ENCODE measurements at regions not wholly inside any gene's neighbourhood (a gene's known extent, or its start where the extent isn't known, plus 50 kb on each side); places are given as distances from the start of the nearest gene placed in this dataset.
"Not testable (repeated sequence)": the region's sequence is repeated elsewhere in the genome, so short reads cannot be mapped to it uniquely, and the experiment has no call there.

DNA sequence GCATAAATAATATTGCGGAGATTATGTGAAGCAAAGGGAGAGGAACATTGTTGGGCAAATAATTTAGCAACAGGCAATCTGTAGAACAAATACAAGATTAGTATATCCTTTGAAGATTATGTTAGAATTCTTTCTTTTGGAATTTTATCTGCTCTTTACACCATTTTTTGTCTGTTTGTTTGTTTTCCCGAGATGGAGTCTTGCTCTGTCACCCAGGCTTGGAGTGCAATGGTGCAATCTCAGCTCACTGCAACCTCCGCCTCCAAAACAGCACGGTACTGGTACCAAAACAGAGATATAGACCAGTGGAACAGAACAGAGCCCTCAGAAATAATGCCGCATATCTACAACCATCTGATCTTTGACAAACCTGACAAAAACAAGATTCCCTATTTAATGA lies 250.3 kb downstream of the FSIP2 start:
- not testable (repeated sequence) for DNase-seq (ENCODE audit: low read depth)

DNA sequence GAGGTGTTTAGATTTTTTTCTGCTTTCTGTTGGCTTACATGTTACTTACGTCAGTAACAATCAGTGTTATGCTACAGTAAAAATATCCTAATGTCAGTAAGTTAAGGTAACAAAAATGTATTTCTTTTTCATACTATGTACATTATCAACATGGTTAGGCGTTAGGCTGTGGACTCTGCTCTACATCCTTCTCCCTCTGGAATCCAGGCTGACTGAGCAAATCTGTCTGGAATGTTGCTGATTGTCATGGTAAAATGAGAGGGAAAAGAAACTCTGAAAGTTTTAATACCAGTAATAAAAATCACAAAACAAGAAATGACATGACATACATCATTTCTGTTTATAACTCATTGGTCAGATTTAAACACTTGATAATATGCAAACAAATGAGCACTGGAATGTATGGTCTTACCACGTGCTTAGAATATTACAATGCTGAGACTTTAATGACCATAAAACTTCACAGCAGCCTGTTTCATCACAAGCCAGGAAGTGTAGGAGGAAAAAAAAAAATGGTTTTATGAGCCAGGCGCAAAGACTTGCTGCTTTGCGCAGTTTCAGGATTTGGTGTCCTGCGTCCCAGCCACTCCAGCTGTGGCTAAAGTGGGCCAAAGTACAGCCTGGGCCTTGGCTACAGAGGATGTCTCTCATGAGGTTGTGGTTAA lies 252.4 kb downstream of the FSIP2 start:
- DNase-seq (ENCODE audit: low read depth), result no peak

DNA sequence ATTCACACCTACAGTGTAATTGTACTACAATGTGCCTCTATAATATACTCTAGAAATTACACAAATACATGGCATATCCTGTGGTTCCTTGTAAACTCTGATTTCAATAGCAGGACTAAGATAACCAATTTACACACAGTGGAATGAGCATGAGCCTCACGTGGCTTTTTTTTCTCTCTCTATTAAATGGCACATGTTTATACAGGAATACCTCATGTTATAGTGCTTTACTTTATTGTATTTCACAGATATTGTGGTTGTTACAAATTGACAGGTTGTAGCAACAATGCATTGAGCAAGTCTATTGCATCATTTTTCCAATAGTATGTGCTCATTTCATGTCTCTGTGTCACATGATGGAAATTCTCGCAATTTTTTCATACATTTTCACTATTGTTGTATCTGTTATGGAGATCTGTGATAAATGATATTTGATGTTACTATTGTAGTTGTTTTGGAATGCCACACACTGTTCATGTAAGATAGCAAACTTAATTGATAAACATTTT lies 260.0 kb downstream of the FSIP2 start:
- DNase-seq (ENCODE audit: low read depth), result no peak

DNA sequence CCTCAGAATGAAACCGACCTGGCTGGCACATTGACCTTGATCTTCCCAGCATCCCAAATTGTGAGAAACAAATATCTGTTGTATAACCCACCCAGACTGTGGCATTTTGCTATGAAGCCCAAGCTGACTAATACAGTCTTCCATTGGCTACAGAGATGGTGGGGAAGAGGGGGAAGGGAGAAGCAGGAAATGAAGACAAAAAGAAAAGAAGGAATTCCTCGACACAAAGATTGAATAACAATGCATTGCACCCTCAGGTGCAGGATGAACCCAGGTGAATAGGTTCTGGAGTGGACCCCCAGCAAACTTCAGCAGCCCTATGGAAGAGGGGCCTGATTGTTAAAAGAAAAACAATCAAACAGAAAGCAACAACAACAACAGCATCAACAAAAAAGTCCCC lies 270.7 kb downstream of the FSIP2 start:
- no peak for DNase-seq (ENCODE audit: low read depth)

DNA sequence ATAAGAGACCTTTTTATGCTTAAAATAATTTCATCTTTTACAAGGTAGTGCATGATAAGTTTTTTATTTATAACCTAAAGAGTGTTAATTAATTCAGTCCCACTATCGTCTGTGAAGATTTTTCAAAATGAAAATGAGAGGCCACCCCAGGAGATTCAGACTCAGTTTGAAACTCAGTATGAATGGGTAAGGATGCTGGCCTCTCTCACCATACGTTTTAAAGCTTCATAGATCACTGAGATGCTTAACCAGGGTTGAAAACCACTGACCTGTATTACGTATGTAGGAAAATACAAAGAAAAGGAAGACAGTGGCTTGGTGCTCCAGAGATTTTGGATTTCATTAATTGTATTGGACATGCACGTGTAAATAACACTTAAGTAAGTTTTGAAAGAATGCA lies 278.7 kb downstream of the FSIP2 start:
- no peak for DNase-seq (ENCODE audit: low read depth)

DNA sequence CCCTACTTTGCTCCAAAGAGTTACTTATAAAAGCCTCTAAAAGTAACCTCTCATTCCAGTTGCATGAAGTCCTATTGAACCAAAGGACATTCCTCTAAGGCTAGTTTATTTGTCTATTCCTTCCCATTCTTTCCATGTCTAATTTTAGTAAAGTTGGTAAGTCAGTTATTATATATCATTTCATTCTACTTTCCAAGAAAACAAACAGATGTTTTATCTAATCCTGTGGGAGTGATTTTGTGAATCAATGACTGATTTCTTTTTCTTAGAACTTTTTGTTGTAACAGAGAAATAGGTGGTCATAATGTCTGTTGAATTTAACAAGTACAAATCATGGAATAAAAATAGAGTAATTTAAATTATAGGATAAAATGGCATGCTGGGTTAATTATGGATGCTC lies 286.3 kb downstream of the FSIP2 start:
- DNase-seq (ENCODE audit: low read depth), result no peak

DNA sequence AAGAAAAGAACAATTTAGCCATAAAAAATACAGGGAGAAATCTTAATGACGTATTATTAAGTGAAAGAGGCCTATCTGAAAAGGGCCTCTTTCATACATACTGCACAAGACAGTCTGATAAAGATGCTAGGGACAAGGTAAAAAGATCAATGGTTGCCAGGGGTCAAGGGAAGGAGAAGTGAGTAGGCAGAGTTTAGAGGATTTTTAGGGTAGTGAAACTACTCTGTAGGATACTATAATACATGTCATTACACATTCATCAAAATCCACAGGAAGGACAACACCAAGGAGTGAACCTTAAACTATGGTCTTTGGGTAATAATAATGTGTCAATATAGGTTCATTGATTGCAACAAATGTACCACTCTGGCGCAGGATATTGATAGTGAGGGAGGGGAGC lies 289.3 kb downstream of the FSIP2 start:
- DNase-seq (ENCODE audit: low read depth), result no peak

DNA sequence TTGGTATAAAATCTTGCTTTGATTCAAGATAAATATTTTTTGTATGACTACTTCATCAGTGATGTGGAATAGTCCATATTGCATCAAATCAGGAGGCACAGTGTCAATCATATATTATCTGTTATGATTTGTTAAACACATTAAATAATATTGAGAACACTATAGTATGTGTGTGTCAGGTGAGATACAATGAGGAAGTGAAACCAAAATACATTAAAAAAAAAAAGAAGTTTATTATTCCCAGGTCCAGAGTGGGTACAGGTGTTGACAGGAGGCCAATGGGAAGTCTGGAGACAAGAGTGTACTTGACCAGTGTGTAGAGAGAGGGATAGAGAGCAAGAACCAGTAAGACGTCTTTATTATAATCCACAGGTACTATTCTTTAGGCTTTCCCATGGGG lies 292.6 kb downstream of the FSIP2 start:
- no peak for DNase-seq (ENCODE audit: low read depth)

DNA sequence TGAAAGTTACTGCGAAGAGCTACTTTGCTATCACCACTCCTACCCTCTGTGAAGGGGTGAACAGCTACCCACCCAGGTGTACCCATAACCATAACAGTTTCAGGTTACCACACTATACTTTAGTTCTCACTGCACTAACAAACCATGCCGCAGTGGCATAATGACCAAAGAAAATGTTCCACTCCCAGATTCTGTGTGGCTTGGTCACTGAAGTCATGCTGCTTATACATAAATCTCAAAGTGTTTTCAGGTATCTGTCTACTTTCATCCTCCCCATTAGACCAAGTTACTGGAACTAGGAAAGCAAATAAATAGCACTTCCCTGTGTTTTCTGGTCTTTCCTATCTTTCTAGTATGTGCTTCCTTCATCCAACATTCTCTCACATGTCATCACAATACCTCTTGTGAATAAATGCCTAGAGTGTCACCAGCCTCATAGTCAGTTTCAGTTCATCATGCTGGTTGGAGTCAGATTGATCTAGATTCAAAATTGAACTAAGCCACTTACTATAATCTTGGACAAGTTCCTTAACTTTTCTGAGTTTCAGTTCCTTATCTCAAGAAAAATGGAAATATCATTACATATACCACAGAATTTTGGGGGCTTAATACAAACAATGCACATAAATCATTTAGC lies 293.6 kb downstream of the FSIP2 start:
- no peak for DNase-seq (ENCODE audit: low read depth)

DNA sequence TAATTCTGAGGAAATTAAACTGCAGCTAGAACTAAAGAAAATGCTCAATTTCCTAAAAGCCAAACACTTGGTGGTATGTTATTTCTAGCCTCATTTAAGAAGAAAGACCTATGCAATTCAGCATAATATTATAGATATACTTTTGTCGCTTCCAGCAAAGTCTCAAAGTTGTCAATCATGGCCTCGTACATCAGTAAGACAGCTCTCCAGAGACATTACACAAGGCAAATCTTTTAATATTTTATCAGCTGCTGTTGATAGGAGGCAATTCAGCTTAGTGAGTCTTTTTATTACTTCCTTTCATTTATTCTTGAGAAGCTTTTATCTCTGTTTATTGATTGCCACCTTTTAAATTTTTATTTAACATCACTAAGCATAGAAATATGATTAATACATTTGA lies 294.3 kb downstream of the FSIP2 start:
- no peak for DNase-seq (ENCODE audit: low read depth)

DNA sequence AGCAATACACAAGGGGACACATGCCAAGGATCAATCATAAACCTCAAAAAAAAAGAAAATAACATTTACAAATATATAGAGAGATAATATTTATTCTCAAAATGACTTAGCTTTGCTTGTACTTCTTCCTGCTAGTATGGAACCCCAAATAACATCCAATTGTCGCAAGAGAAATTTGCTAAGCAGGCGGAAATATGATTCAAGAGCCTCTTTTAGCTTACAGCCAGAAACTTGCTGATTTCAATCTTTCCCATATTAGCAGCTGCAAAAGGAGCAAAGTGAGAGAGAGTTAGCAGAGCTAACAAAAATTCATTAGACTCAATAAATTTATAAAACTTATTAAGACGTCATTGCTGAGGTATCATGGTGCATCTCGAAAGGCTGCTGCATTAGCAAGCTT lies 294.9 kb downstream of the FSIP2 start:
- DNase-seq (ENCODE audit: low read depth), result no peak

DNA sequence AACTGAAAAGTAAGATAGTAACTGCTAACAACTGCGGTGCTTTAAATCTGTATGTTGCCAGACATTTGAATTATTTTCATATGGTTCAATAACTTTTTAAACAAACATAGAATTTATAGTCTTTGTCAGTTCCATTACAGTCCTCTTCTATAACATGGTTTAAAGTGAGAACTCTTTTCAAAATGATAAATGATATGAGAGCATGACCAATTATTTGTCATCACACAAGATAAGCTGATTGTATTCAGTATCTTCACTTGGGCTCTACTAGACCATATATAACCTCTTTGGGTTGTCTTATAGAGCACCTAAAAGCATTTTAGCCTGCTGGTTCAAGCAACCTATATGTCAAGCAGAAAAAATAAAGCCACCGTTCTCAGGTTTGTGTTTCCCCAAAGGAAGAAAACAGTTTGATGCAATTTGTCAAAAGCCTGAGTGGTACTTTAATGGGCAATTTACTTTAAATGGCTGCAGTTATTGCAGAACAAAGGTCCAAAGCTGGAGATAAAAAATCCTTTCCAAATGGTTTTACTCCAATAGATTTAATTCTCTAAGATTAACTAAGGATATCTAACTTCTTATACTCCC lies 298.4 kb downstream of the FSIP2 start:
- no peak for DNase-seq (ENCODE audit: low read depth)

DNA sequence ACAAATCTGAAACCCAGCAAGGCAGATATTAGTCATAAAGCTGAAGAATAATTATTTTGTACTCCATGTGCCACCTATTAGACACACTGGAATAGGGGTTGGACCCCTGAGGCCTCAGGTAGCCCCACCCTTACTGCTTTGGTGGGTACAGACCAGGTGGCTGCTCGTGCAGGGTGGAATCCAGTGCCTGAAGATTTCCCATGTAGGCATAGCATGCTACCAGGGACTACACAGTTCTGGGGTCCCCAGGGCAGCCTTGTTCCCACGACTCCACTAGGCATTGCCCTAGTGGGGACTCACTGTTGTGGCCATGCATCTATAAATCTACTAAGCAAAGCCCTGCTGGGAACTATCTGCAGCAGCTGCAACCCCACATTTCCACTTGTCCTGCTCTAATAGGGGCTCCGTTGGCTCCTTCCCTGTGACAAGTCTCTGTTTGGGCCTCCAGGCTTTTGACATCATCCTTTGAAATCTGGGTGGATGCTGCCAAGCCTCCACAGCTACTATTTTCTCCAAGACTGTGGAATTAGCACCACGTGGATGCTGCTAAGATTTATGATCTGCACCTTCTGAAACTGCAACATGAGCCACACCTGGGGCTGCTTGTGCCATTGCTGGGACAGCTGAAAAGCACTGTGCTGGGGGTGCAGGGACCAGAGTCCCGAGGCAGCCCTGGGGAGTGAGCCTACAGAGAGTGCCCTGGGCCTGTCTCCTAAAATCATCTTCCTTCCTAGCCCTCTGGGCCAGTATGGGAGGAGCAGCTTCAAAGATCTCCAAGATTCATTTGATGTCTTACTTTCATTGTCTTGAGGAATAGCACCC lies 303.8 kb downstream of the FSIP2 start:
- no peak for DNase-seq (ENCODE audit: low read depth)

DNA sequence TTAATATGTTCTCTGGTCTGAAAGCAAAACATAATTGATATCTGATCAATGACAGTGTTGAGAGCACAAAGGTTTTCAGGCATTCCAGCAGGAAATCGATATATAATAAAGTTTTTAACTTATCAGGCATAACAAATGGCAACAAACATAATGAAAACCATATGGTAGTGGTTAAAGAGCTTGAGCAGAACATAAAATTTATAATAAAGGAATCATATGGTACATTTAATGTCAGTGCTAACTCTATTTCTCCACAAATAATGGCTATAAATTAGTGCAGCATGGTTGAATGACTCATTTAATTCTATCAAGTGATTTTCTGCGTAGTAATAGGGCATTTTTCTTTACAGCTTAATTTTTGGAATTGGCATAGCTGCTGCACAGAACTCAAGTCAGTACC lies 306.2 kb downstream of the FSIP2 start:
- no peak for DNase-seq (ENCODE audit: low read depth)

DNA sequence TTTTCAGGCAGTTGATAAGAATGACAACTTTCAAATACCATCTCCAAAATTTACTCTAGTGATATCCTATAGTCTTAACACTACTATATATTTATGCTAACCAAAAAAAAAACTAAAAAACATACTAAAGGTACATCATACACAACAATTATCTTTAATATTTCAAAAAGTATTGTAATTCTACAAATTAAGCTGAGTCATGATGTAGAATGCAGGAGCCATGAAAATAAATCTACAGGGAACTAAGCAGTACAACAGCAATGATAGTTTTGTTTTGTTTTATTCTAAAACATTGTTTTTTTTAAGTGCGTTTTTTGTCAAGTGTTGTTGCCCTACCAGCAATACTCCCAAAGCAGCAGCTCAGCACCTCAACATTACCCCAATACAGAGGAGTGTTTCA lies 314.3 kb downstream of the FSIP2 start:
- DNase-seq (ENCODE audit: low read depth), result no peak

DNA sequence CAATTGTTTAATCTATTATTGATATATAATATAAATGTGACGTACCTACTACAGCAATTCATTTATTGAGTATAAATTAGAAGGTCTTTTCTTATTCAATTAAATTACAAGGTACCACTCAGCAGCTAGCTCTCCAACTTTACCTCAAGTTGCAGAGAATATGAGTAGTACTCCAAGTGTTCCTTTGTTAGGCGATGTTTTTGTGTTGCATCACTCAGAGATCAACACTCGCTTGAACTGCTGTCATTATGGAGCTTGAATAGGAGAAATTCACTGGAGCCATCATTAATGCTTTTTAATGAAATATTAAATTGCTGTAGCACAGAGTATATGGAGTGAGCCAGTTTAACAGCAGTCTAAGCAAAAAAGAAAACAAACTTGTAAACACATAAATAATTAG lies 320.0 kb downstream of the FSIP2 start:
- DNase-seq (ENCODE audit: low read depth), result no peak

DNA sequence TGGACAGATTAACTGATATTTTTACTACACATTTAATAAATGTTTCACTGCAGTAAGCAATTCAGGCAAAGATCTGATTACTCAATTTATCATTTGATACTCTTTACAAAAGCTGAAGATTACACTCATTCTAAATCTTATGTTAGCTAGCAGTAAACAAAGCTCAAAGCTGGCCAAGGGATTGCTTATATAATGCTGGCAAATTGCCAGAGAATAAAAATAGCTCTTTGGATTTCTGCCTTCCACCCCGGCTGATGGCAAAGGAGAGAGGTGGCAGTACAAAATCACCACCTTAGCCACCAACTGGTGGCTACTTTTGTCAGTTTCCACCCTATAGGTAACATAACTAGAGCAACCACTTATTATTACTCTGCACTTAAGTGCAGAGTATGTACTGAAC lies 320.5 kb downstream of the FSIP2 start:
- no peak for DNase-seq (ENCODE audit: low read depth)

DNA sequence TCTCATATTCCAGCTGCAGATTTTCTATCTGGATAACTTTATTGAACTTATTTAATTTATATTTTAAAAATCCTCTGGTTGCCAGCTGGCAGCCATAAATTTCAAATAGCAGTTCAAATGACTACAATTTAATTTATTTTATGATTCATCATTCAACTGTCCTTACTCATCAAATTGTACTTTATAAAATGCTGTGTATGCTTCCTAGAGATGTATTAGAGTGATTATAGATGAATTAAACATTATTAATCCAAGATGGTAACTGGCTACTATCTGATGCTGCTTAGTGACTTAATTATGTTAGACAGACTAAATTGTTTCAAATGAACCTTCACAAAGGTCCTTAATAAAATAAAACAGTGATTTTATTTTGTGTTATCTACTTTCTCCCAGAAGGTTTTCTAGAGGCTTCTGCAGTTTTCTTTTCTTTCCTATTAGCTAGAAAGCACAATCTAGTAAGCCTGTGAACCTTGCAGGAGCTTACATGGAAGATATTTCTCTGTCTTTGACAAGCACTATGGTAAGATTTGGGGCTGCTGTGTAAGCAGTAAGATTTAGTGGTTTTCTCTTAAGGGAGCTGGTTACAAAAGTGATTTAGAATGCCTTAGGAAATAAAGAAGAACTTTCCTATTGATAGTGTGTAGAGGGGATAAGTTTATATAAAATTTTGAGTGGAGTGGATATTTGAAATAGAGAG lies 322.3 kb downstream of the FSIP2 start:
- DNase-seq (ENCODE audit: low read depth), result no peak

DNA sequence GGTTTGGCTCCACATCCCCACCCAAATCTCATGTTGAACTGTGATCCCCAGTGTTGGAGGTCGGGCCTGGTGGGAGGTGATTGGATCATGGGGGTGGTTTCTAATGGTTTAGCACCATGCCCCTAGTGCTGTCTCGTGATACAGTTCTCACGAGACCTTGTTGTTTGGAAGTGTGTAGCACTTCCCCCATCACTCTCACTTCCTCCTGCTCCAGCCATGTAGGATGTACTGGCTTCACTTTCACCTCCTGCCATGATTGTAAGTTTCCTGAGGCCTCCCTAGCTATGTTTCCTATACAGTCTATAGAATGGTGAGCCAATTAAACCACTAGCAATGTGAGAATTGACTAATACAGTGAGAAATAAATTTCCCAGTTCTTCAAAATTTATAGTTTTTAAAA lies 325.9 kb downstream of the FSIP2 start:
- DNase-seq (ENCODE audit: low read depth), result no peak

DNA sequence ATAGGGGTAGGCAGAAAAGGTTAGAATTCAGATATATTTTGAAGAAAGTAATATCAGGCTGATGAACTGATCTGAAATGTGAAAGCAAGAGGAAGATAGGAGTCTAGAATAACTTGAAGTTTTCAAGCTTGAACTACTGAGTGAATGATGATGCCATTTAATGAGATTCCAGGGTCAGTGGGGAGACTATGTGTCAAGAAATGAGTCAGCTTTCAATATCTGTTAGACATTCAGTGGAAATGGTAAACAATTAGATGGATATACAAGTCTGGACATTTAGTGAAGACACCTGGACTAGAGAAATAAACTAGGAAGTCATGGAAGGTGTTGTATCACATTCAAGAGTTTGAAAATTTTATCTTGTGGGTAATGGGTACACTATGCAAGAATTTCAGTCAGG lies 326.9 kb downstream of the FSIP2 start:
- no peak for DNase-seq (ENCODE audit: low read depth)

DNA sequence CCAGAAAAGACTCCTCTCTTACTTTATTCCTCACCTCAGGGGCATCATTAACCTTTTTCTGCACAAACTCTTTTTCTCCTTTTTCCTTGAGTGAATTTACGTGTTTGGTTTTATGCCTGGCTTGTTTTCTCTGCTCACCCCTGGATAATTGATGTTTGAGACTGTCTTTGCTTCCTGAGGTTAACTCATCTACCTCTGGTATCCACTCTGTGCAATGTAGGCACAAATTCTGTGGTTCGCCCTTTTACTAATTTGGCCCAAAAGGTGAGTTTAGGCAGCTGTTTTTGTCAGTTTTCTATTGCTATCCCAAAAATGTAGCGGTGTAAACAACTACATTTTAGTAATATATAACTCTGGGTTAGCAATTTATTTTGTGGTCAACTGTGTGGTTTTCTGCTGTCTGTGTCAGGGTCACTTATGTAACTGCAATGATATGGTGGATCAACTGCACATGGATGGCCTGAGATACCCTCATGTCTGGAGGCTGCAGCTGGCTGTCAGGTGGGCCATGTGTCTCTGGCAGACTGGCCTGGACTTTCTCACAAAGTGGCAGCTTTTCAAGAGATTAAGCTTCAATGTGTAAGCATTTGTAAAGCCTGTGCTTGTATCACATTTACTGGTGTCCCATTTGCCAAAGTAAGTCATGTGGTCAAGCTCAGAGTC lies 329.7 kb downstream of the FSIP2 start:
- DNase-seq (ENCODE audit: low read depth), result no peak

DNA sequence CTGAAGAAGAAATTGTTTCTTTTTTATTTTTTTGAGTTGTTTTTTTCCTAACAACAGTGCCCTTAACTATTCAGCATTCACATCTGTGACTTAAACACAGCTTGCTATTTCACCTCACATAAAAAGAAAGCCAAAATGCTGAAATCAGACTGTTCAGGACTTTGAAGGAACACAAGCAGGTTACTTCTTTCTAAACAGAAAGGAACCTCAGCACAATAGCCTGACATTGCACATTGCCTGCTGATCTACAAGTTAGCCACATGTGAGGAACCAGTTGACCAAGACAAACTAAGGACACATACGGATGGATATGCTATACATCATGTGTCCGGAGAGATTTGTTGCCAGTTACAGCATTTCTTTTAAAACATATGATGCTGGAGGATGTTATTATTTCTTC lies 331.1 kb downstream of the FSIP2 start:
- DNase-seq (ENCODE audit: low read depth), result no peak
